Ishikawa (cell line): ENCODE measurements at regions not wholly inside any gene's neighbourhood (a gene's known extent, or its start where the extent isn't known, plus 50 kb on each side); places are given as distances from the start of the nearest gene placed in this dataset.

ENCODE experiments used
- CEBPB ChIP-seq: IDR thresholded peaks from 2 replicates; pipeline ENCODE4 v1.6.1; 2012
- CREB1 ChIP-seq: IDR thresholded peaks from 2 replicates; pipeline ENCODE4 v1.6.1; 2012; ENCODE audit warnings: low read depth
- EGR1 ChIP-seq: IDR thresholded peaks from 2 replicates; pipeline ENCODE4 v1.6.1; 2012
- EP300 ChIP-seq: IDR thresholded peaks from 2 replicates; pipeline ENCODE4 v1.6.1; 2012; ENCODE audit warnings: borderline replicate concordance
- FOXM1 ChIP-seq: IDR thresholded peaks from 2 replicates; pipeline ENCODE4 v1.6.1; 2012; ENCODE audit warnings: low read depth, borderline replicate concordance
- MAX ChIP-seq: IDR thresholded peaks from 2 replicates; pipeline ENCODE4 v1.6.1; 2012
- RAD21 ChIP-seq: IDR thresholded peaks from 2 replicates; pipeline ENCODE4 v1.6.1; 2012; ENCODE audit warnings: low read depth
- TAF1 ChIP-seq: IDR thresholded peaks from 2 replicates; pipeline ENCODE4 v1.6.1; 2012; ENCODE audit warnings: low read depth, mild to moderate bottlenecking
- TCF12 ChIP-seq: IDR thresholded peaks from 2 replicates; pipeline ENCODE4 v1.6.1; 2012; ENCODE audit warnings: low read depth
- TEAD4 ChIP-seq: IDR thresholded peaks from 2 replicates; pipeline ENCODE4 v1.6.1; 2012
- USF1 ChIP-seq: IDR thresholded peaks from 2 replicates; pipeline ENCODE4 v1.6.1; 2012
- YY1 ChIP-seq: IDR thresholded peaks from 2 replicates; pipeline ENCODE4 v1.6.1; 2012; ENCODE audit warnings: low read depth
- ZBTB7A ChIP-seq: IDR thresholded peaks from 2 replicates; pipeline ENCODE4 v1.6.1; 2012; ENCODE audit warnings: low read depth
- TF ChIP-seq, protein P1 (sequence below): IDR thresholded peaks from 2 replicates; pipeline ENCODE4 v1.6.1; 2012; ENCODE audit warnings: low read depth, mild to moderate bottlenecking

- no peak for TF ChIP-seq CEBPB
- TF ChIP-seq TEAD4, result no peak
- TF ChIP-seq EP300, result no peak
- TF ChIP-seq TAF1, result no peak
- TF ChIP-seq USF1, result no peak
- TF ChIP-seq MAX, result no peak
- TF ChIP-seq TCF12, result no peak
- no peak for TF ChIP-seq RAD21
- no peak for TF ChIP-seq ZBTB7A
- TF ChIP-seq CREB1, result no peak
- TF ChIP-seq, protein P1, sequence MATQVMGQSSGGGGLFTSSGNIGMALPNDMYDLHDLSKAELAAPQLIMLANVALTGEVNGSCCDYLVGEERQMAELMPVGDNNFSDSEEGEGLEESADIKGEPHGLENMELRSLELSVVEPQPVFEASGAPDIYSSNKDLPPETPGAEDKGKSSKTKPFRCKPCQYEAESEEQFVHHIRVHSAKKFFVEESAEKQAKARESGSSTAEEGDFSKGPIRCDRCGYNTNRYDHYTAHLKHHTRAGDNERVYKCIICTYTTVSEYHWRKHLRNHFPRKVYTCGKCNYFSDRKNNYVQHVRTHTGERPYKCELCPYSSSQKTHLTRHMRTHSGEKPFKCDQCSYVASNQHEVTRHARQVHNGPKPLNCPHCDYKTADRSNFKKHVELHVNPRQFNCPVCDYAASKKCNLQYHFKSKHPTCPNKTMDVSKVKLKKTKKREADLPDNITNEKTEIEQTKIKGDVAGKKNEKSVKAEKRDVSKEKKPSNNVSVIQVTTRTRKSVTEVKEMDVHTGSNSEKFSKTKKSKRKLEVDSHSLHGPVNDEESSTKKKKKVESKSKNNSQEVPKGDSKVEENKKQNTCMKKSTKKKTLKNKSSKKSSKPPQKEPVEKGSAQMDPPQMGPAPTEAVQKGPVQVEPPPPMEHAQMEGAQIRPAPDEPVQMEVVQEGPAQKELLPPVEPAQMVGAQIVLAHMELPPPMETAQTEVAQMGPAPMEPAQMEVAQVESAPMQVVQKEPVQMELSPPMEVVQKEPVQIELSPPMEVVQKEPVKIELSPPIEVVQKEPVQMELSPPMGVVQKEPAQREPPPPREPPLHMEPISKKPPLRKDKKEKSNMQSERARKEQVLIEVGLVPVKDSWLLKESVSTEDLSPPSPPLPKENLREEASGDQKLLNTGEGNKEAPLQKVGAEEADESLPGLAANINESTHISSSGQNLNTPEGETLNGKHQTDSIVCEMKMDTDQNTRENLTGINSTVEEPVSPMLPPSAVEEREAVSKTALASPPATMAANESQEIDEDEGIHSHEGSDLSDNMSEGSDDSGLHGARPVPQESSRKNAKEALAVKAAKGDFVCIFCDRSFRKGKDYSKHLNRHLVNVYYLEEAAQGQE, result no peak
- no peak for TF ChIP-seq YY1
- no peak for TF ChIP-seq EGR1
- no peak for TF ChIP-seq FOXM1
Measured at GRCh38 chr22:49063545-49063890, 764.2 kb downstream of the BRD1 start.
